ENCODE measurements at regions not wholly inside any gene's neighbourhood (a gene's known extent, or its start where the extent isn't known, plus 50 kb on each side); places are given as distances from the start of the nearest gene placed in this dataset.

DNA sequence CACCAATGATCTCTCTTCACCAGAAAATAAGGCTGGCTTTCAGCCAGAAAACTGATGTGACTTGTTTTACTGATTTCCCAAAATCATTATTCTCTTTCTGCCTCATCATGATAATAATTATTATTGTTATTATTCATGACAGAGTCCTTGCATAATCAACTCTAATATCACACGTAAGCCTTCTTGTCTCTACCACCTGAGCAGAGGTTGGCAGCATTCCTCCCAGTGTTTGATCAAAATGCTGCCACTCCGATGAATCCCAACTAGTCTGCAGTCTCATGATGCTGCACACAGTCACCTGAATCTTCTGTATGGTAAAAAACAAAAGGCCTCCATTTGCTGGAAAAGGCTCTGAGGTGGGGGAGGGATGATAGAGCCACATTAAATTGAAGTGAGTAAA is 105.7 kb upstream of the PLEKHG7 start:
- TF ChIP-seq CTCF (IDR thresholded peaks at IDR 0.05) (no peak), EZH2 (IDR thresholded peaks at IDR 0.05) (no peak), EZH2phosphoT487 (IDR thresholded peaks at IDR 0.05) (no peak)

Data from neural progenitor cell (in vitro differentiated cells).